ENCODE measurements at regions not wholly inside any gene's neighbourhood (a gene's known extent, or its start where the extent isn't known, plus 50 kb on each side); places are given as distances from the start of the nearest gene placed in this dataset.

- 36% methylated on average over 3 of the region's 3 CpGs for WGBS
- no peaks in the 10 kb centered on the region for H3K27me3 ChIP-seq
- DNase-seq (ENCODE audit: low spot score in 2 of 2): no peak
- no peaks in the 10 kb centered on the region for H3K36me3 ChIP-seq
- TF ChIP-seq POLR2A (IDR thresholded peaks at IDR 0.05): no peak
- TF ChIP-seq EP300 (IDR thresholded peaks at IDR 0.05): no peak
- TF ChIP-seq CTCF (IDR thresholded peaks at IDR 0.05): no peak
- TF ChIP-seq POLR2AphosphoS5 (IDR thresholded peaks at IDR 0.05): no peak
- H3K4me3 ChIP-seq: no peak overlapping the region
- H3K4me1 ChIP-seq: peaks cover 22% of the 10 kb centered on the region
- H3K9me3 ChIP-seq: no peaks in the 10 kb centered on the region
- H3K27ac ChIP-seq: peak overlapping the region; percentile 34
Measured at GRCh38 chr10:4649886-4650508, 176.0 kb upstream of the AKR1E2 start.

GRCh38 chr10:4649471-4649870 lies 176.5 kb upstream of the AKR1E2 start:
- Histone ChIP-seq H3K4me3 (no peak overlapping the region), H3K27ac (no peak overlapping the region), H3K4me1 (peaks cover 22% of the 10 kb centered on the region), H3K36me3 (no peaks in the 10 kb centered on the region), H3K27me3 (no peaks in the 10 kb centered on the region), H3K9me3 (no peaks in the 10 kb centered on the region)
- no peak for TF ChIP-seq EP300 (IDR thresholded peaks at IDR 0.05)
- TF ChIP-seq CTCF (IDR thresholded peaks at IDR 0.05): no peak
- TF ChIP-seq POLR2A (IDR thresholded peaks at IDR 0.05): no peak
- TF ChIP-seq POLR2AphosphoS5 (IDR thresholded peaks at IDR 0.05): no peak
- DNase-seq (ENCODE audit: low spot score in 2 of 2): no peak

- no peaks in the 10 kb centered on the region for H3K9me3 ChIP-seq
- 64% methylated on average over 3 of the region's 3 CpGs for WGBS
- no peak overlapping the region for H3K4me3 ChIP-seq
- TF ChIP-seq CTCF (IDR thresholded peaks at IDR 0.05) (no peak), POLR2A (IDR thresholded peaks at IDR 0.05) (no peak), POLR2AphosphoS5 (IDR thresholded peaks at IDR 0.05) (no peak), EP300 (IDR thresholded peaks at IDR 0.05) (no peak)
- no peak overlapping the region for H3K27ac ChIP-seq
- H3K36me3 ChIP-seq: no peaks in the 10 kb centered on the region
- no peaks in the 10 kb centered on the region for H3K27me3 ChIP-seq
- DNase-seq (ENCODE audit: low spot score in 2 of 2): no peak
- H3K4me1 ChIP-seq: peaks cover 22% of the 10 kb centered on the region
Measured at GRCh38 chr10:4648999-4649398, 177.0 kb upstream of the AKR1E2 start.

- TF ChIP-seq EP300 (IDR thresholded peaks at IDR 0.05) (no peak), POLR2AphosphoS5 (IDR thresholded peaks at IDR 0.05) (no peak), CTCF (IDR thresholded peaks at IDR 0.05) (no peak), POLR2A (IDR thresholded peaks at IDR 0.05) (no peak)
- Histone ChIP-seq H3K27ac (no peak overlapping the region), H3K27me3 (no peaks in the 10 kb centered on the region), H3K4me3 (no peak overlapping the region), H3K4me1 (peaks cover 18% of the 10 kb centered on the region), H3K9me3 (no peaks in the 10 kb centered on the region), H3K36me3 (no peaks in the 10 kb centered on the region)
- DNase-seq (ENCODE audit: low spot score in 2 of 2): no peak
- WGBS: 77% methylated on average over 3 of the region's 3 CpGs
Measured at GRCh38 chr10:4647109-4647785, 178.8 kb upstream of the AKR1E2 start.

- no peak overlapping the region for H3K27ac ChIP-seq
- H3K9me3 ChIP-seq: no peaks in the 10 kb centered on the region
- 71% methylated on average over 3 of the region's 3 CpGs for WGBS
- H3K4me3 ChIP-seq: no peak overlapping the region
- DNase-seq (ENCODE audit: low spot score in 2 of 2): no peak
- peaks cover 14% of the 10 kb centered on the region for H3K4me1 ChIP-seq
- TF ChIP-seq POLR2A (IDR thresholded peaks at IDR 0.05) (no peak), EP300 (IDR thresholded peaks at IDR 0.05) (no peak), CTCF (IDR thresholded peaks at IDR 0.05) (no peak), POLR2AphosphoS5 (IDR thresholded peaks at IDR 0.05) (no peak)
- no peaks in the 10 kb centered on the region for H3K36me3 ChIP-seq
- H3K27me3 ChIP-seq: no peaks in the 10 kb centered on the region
Measured at GRCh38 chr10:4646547-4646946, 179.5 kb upstream of the AKR1E2 start.
